ENCODE measurements at regions not wholly inside any gene's neighbourhood (a gene's known extent, or its start where the extent isn't known, plus 50 kb on each side); places are given as distances from the start of the nearest gene placed in this dataset.

GRCh38 chr9:108645520-108645919, 210.3 kb downstream of the ACTL7B start:
- no peaks in the 10 kb centered on the region for H3K4me1 ChIP-seq
- 26 to 27% methylated on average over 6 of the region's 6 CpGs for WGBS, 2 donors
- ATAC-seq (ENCODE audit: low FRiP score in 2 of 2) (no peak), DNase-seq (no peak)
- H3K4me3 ChIP-seq, result no peak overlapping the region
- no peaks in the 10 kb centered on the region for H3K9me3 ChIP-seq
- H3K27ac ChIP-seq, result no peak overlapping the region
- no peaks in the 10 kb centered on the region for H3K27me3 ChIP-seq
- no peaks in the 10 kb centered on the region for H3K36me3 ChIP-seq
- TF ChIP-seq POLR2A (IDR thresholded peaks at IDR 0.05), result no peak
- no peak for TF ChIP-seq CTCF (IDR thresholded peaks at IDR 0.05)
- TF ChIP-seq POLR2AphosphoS5 (IDR thresholded peaks at IDR 0.05), result no peak
- no peak for TF ChIP-seq EP300 (IDR thresholded peaks at IDR 0.05)

- Histone ChIP-seq H3K4me3 (no peak overlapping the region), H3K4me1 (no peaks in the 10 kb centered on the region), H3K27ac (no peak overlapping the region), H3K36me3 (no peaks in the 10 kb centered on the region), H3K9me3 (no peaks in the 10 kb centered on the region), H3K27me3 (no peaks in the 10 kb centered on the region)
- DNase-seq (no peak), ATAC-seq (ENCODE audit: low FRiP score in 2 of 2) (no peak)
- 81 to 84% methylated on average over 5 of the region's 5 CpGs for WGBS, 2 donors
- no peak for TF ChIP-seq POLR2A (IDR thresholded peaks at IDR 0.05)
- TF ChIP-seq EP300 (IDR thresholded peaks at IDR 0.05), result no peak
- TF ChIP-seq POLR2AphosphoS5 (IDR thresholded peaks at IDR 0.05), result no peak
Measured at GRCh38 chr9:108643731-108644510, 211.9 kb downstream of the ACTL7B start.

- TF ChIP-seq POLR2A (IDR thresholded peaks at IDR 0.05) (no peak), EP300 (IDR thresholded peaks at IDR 0.05) (no peak), POLR2AphosphoS5 (IDR thresholded peaks at IDR 0.05) (no peak), CTCF (IDR thresholded peaks at IDR 0.05) (no peak)
Measured at GRCh38 chr9:108642871-108643270, 212.9 kb downstream of the ACTL7B start.

GRCh38 chr9:108640230-108640629, 215.6 kb downstream of the ACTL7B start:
- ATAC-seq (ENCODE audit: low FRiP score in 2 of 2) (no peak), DNase-seq (no peak)
- H3K4me1 ChIP-seq, result no peaks in the 10 kb centered on the region
- H3K4me3 ChIP-seq, result no peak overlapping the region
- no peak for TF ChIP-seq POLR2AphosphoS5 (IDR thresholded peaks at IDR 0.05)
- no peak for TF ChIP-seq POLR2A (IDR thresholded peaks at IDR 0.05)
- TF ChIP-seq EP300 (IDR thresholded peaks at IDR 0.05), result no peak
- TF ChIP-seq CTCF (IDR thresholded peaks at IDR 0.05), result no peak
- WGBS, 2 donors, result 89 to 95% methylated on average over 1 of the region's 1 CpG
- H3K36me3 ChIP-seq, result no peaks in the 10 kb centered on the region
- no peaks in the 10 kb centered on the region for H3K9me3 ChIP-seq
- H3K27me3 ChIP-seq, result no peaks in the 10 kb centered on the region
- H3K27ac ChIP-seq, result no peak overlapping the region

More at GRCh38 chr9:108642871-108643270, 212.9 kb downstream of the ACTL7B start:
- Histone ChIP-seq H3K4me1 (no peaks in the 10 kb centered on the region), H3K27me3 (no peaks in the 10 kb centered on the region), H3K27ac (no peak overlapping the region), H3K4me3 (no peak overlapping the region), H3K9me3 (no peaks in the 10 kb centered on the region), H3K36me3 (no peaks in the 10 kb centered on the region)
- 73 to 74% methylated on average over 3 of the region's 3 CpGs for WGBS, 2 donors
- ATAC-seq (ENCODE audit: low FRiP score in 2 of 2) (no peak), DNase-seq (no peak)

GRCh38 chr9:108639696-108640095, 216.1 kb downstream of the ACTL7B start:
- TF ChIP-seq EP300 (IDR thresholded peaks at IDR 0.05) (no peak), POLR2AphosphoS5 (IDR thresholded peaks at IDR 0.05) (no peak), CTCF (IDR thresholded peaks at IDR 0.05) (no peak), POLR2A (IDR thresholded peaks at IDR 0.05) (no peak)
- 52 to 60% methylated on average over 3 of the region's 3 CpGs for WGBS, 2 donors
- no peaks in the 10 kb centered on the region for H3K4me1 ChIP-seq
- no peaks in the 10 kb centered on the region for H3K36me3 ChIP-seq
- ATAC-seq (ENCODE audit: low FRiP score in 2 of 2) (no peak), DNase-seq (no peak)
- H3K9me3 ChIP-seq, result no peaks in the 10 kb centered on the region
- H3K27me3 ChIP-seq, result no peaks in the 10 kb centered on the region
- H3K4me3 ChIP-seq, result no peak overlapping the region
- H3K27ac ChIP-seq, result no peak overlapping the region
